HG02588 (cell line): ENCODE measurements at regions not wholly inside any gene's neighbourhood (a gene's known extent, or its start where the extent isn't known, plus 50 kb on each side); places are given as distances from the start of the nearest gene placed in this dataset.
"Not testable (repeated sequence)": the region's sequence is repeated elsewhere in the genome, so short reads cannot be mapped to it uniquely, and the experiment has no call there.

Experiments used
- ATAC-seq: cut with Tn5 transposase; IDR thresholded peaks from one replicate; pipeline ENCODE4 v1.9.1; 2021; ENCODE audit warnings: mild to moderate bottlenecking, moderate library complexity; ENCODE audit not compliant: unreplicated experiment

GRCh38 chr7:85285527-85285926, 98.7 kb upstream of the SEMA3D start:
- ATAC-seq, result no peak

GRCh38 chr7:85275204-85275603, 88.3 kb upstream of the SEMA3D start:
- ATAC-seq, result no peak

- ATAC-seq, result no peak
Observed at GRCh38 chr7:85274454-85274853, 87.6 kb upstream of the SEMA3D start.

- no peak for ATAC-seq
Observed at GRCh38 chr7:85262891-85263290, 76.0 kb upstream of the SEMA3D start.

- ATAC-seq, result no peak
Observed at GRCh38 chr7:85261336-85261735, 74.5 kb upstream of the SEMA3D start.

- ATAC-seq, result not testable (repeated sequence)
Observed at GRCh38 chr7:85249787-85250186, 62.9 kb upstream of the SEMA3D start.

GRCh38 chr7:85239109-85239508, 52.3 kb upstream of the SEMA3D start:
- no peak for ATAC-seq

GRCh38 chr7:85237721-85238120, 50.9 kb upstream of the SEMA3D start:
- ATAC-seq, result no peak
